ENCODE measurements at regions not wholly inside any gene's neighbourhood (a gene's known extent, or its start where the extent isn't known, plus 50 kb on each side); places are given as distances from the start of the nearest gene placed in this dataset.
"Not testable (repeated sequence)": the region's sequence is repeated elsewhere in the genome, so short reads cannot be mapped to it uniquely, and the experiment has no call there.

DNA sequence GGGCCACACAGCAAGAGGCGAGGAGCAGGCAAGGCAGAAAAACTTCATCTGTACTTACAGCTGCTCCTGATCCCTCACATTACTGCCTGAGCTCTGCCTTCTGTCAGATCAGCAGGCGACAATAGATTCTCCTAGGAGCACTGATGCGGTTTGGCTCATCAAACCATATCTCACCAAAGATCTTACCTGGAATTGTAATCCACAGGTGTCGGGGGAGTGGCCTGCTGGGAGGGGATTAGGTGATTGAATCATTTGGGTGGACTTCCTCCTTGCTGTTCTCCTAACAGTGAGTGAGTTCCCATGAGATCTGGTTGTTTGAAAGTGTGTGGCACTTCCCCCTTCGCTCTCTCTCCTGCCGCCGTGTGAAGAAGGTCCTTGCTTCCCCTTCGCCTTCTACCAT, 647.3 kb downstream of the SOCS6 start:
- DNase-seq = no peak

DNA sequence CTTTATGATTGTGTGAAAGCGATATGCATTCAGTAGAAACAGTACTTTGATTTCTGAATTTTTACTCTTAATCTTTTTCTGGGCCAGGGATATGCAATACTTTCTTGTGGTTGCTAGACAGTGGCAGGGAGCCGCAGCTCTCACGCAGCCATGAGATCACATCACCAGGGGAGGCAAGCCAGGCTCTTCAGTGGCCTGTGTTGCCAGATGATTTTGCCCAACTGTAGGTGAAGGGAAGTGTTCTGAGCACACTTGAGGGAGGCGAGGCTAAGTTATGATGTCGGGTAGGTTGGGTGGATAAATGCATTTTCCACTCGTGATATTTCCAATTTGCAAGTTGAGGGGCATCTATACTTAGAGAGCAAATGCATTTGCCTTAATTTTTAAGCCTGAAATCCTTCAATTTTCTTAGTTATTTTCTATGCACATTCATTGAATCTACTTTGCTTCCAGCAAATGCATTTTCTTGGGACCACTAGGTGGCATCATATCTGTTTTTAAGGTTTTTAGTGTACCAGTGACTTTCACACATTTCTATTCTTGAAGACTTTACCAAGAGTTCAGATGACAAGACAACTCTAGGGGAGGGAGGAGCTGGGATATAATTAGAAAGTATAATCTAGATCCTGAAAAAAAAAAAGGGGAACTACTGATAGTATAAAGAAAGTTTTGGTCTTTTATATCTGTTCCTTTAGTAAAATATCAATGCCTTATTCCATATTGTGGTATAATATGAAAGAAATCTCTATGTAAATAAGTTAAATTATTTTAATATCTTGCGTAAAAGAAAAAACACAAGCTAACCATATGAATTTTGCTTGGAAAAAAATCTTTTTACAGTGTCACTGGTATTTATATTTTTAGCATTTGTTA, 643.3 kb downstream of the SOCS6 start:
- no peak for DNase-seq

DNA sequence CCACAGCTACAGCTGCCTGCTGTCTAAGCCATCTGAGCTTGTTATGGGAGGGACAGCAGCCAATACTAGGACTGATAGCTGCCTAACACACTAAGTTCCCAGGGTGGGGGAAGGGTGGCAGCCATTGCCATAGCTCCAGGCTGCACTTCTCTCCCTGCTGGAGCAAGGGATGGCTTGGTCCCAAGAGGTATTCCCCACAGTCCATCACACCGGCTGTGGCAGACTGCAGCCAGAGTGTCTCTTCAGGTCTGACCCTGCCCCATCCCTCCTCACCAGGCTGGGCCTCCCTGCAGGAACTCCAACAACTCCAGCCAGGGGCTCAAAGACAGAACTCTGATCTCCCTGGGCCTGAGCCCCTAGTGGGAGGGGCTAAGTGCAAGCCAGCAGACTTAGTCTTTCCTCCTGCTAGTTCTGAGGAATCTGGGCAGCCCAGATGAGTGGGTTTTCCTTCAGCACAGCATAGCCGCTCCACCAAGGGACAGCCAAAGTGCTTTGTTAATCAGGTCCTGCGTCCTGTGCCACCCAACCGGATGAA, 632.1 kb downstream of the SOCS6 start:
- no peak for DNase-seq

DNA sequence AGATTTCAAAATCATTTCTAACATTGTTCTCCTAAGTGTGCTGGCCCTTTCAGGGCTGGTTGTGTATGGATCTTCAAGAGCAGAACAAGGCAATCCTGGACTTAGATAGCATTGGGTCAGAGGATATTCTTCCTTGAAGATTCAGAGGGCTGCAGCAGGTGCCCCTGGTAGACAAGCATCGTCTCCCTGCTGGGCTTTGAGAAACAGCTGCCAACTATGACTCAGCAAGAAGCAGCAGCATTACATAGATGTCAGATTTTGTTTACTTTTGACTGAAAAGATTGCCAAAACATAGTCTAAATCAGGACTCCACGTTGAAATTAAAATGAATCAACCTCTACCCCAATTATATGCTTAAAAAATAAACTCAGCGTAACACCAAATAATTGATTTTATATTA, 618.8 kb downstream of the SOCS6 start:
- DNase-seq = peak; percentile 43

DNA sequence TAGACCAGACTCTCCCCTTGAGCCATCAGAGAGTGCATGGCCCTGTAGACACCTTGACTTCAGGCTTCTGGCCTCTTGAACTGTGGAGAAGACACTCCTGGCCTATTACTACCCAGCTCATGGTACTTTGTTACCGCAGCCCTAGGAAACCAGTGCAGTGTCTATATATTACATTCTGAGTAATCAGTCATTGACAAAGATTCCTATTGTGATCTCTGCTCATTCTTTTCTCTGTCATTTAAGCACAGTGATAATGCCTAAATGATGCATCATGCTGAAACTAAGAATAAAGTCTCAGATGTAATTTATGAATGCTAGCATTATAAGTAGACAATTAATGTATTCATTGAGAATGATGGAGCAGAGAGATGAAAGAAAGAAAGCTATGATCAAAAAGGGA, 603.5 kb downstream of the SOCS6 start:
- no peak for DNase-seq

DNA sequence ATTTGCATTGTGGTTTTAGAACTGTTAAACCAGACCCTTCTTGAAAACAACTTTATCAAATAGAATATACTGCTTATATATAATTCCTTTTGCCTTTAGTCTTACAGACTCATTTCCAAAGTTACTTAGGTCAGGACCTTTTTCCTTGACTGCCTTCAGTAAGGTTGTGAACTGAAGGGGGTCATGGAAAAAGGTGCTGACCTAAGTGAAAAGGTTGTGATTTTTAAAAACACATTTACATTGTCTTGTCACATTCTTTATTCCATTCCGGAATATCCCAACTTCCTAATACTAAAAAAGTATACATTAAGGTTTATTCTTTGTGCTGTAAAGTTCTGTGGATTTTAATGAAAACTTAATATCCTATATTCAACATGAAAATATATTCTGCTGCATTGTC, 581.4 kb downstream of the SOCS6 start:
- DNase-seq = no peak

DNA sequence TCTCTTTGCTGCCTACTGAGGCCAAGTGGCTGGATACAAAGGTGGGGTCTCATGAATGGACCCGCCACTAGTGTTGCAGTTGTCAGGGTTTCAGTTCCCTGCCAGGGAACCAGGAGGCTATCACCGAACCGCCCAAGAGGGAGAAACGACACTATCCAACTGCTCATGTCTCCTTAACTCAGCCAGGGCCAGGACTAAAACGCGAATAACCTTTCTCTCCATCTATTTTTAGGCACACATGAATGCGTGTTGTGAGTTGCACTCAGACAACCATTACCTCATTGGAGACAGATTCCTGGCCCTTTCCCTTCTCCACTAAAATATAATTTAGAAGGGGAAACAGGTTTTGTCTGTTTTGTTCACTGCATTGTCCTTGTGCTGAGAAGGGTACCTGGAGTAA, 559.5 kb downstream of the SOCS6 start:
- no peak for DNase-seq

DNA sequence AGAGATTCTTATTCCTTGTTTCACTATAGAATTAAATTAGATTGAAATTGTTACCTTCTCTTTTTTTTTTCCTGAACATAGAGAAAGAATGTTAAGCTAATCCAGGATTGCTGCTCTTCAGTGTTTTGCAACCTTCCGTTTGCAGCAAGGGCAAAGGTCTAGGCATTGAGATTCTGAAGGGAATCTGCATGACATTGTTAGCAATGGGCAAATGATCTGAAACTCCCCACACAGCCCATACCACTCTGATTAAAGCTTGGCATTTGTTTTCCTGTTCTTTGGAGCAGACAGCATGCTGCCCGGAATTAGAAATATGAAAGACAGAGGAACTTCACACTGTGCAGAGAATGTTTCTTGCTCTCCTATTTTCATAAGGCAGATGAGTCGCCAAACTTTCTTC, 551.8 kb downstream of the SOCS6 start:
- DNase-seq = no peak

DNA sequence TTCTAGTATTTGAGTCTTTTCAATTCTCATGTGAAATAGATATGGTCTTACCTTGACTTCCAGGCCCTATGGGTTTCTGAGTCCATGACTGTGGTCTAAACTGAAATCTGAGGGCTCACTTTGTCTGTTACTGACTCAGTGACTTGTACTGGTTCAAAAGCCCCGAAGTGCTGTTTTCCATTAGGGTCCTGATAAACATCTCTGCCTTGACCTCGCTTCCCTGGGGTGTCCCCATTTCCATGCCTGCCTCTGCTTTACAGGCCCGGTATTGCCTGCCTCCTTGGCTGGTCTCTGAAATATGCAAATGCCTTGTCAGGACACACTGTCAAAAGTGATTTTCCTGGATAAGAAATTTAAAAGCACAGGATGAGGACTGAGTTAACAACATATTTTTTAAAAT, 538.8 kb downstream of the SOCS6 start:
- no peak for DNase-seq

DNA sequence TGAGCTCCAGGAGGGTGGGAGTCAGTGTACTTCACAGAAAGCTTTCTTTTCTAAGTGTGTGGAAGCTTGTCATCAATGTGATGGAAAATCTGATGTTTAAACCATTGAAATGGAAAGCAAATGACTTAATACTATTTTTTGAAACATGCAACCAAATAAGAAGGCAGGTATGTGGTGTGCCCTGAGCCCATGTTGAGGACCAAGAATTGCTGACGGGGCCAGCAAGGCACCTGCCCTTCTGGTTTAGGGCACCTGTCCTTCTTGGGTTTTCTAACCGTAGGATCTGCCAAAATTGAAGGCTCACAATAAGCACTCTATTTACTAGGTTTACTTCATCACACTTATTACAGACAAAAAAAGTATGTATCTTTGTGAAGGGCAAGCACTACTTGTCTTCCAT, 537.7 kb downstream of the SOCS6 start:
- DNase-seq = no peak

DNA sequence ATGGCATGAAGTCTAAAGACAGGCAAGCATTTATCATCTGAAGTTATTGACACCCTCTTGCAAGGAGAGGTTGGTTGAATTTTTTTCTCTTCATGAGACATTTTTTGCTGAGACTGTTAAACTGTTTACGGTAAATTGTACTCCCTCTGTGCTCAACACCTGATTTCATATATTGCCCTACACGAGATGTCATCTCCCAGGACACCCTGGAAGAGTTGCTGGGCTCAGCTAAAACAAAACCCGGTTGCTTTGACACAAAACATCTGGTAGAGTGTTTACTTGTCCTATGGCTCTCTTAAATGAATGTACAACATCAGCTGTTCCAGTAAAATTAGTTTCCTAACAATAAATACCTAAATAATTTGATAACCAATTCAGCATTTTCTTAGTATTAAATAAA, 533.8 kb downstream of the SOCS6 start:
- DNase-seq = no peak

DNA sequence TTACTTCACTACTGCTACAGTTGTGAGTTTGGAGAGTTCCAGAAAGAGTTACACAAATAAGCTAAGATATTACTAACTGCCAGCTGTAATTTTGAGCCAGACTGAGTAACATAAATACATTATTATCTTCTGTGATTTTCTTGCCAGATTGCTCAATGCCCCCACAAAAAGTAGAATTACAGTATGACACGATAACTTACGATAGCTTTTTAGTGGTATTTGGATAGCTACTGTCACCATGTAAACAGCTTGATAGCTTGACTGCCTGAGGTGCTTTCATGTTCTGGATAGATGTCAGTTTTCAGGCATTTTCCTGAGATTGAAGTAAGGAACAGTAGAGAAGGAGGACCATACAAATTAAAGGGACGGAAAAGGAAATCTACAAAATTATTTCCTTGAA, 533.3 kb downstream of the SOCS6 start:
- no peak for DNase-seq

DNA sequence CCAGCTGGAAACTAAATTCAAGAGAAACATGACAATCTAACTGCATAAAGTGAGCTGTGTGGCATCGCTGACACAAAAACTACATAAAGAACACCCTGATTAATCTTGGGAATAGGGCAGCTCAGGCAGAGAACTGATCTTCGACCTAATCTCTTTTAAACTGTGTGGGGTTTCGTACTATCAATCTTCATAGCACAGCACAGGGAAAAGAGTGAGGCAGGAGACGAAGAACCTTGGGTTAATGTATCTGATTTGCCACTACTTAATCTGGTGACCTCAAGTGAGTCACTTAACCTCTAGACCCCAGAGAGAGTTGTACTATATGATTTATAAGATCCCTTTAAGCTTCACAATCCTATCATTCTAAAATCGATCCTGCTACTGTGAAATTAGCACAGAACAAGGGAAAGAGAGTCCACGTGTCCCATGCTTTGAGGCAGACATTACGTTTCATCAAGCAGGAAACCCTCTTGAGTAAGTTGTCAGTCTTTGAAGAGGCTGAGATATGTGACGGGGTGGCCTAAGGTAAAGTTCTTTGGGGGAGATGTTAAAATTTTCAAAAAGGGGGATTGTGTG, 519.7 kb downstream of the SOCS6 start:
- no peak for DNase-seq

DNA sequence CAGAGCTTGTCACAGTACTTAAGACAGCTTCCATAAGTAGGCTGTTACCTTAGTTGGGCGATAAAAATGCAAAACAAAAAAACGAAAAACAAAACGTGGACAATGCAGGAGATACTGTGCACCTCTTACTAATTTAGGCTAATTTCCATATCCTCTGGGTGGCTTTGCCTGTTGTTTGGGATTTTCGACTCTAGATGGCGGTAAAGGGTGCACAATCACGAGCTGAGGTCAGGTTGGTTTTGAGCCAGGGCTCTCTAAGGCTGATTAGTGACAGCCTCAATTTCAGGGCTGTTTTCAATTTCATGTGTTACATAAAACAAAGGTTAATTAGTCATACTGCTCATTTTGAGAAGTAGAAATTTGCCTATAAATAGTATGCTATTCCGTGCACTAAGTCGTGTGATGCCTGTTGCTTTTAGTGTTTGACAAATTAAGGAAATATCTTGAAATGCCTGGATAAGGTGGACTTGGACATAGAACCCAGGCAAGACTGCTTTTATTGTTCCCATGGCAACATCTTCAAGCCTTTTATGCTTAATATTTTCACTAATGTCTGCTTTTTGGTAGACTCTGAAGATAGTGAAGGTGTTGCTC, 493.1 kb downstream of the SOCS6 start:
- DNase-seq = peak; percentile 10

DNA sequence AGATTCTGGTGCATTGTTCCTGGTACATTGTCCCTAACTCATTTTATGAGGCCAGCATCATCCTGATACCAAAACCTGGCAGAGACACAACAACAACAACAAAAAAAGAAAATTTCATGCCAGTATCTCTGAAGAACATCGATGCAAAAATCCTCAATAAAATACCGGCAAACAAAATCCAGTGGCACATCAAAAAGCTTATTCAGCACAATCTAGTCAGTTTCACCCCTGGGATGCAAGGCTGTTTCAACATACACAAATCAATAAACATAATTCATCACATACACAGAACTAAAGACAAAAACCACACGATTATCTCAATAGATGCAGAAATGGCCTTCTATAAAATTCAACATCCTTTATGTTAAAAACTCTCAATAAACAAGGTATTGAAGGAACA, 477.4 kb downstream of the SOCS6 start:
- DNase-seq = not testable (repeated sequence)

DNA sequence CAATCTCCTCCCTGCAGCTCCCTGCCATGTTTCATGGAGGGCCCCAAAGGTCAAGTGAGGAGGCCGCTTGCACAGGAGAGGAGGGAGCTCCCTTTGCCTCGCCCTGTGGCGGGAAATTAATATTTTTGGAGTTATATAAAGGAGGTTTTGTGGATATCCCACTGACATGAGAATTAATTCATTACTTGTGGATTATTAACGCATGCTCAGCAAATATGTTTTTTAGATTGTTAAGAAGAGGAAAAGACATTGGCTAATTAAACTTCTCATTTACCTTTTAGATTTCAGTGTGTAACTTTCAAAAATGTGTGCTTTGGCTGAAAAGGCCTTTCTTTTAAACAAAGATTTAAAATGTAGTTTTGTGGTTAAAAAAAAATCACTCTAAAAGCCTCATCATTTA, 474.0 kb downstream of the SOCS6 start:
- no peak for DNase-seq

DNA sequence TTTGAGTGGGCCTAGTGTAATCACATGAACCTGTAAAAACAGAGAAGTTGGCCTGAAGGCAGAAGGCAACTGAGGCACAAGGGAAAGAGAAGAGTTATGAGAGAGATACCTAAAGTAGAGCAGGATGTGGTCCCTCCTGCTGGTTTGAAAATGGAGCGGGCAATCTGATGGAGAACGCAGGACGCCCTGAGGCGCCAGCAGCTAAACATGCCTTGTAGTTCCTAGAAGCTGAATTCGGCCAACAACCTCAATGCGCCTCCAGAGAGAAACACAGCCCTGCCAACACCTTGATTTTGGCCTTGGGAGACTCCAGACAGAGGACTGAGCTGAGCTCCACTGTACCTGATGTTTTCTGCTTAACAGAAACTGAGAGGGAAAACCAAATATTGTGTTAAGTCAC, 469.9 kb downstream of the SOCS6 start:
- no peak for DNase-seq

DNA sequence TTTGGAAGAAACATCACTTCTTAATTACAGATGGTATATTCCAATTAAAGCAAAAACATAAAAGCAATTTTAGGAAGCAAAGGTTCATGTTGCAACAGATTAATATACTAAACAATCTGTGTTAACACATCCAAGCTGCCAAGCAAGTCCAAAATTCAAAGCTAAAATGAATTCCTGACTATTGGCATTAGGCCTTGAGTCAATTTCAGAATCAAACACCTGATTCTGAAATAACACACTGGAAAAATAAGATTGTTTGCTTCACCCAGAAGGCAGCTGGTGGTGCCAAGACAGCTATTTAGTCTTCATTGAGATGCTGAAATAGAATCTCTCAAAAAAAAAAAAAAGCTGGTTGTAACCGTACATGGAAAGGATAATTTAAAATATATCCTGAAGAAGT, 465.6 kb downstream of the SOCS6 start:
- DNase-seq = no peak

DNA sequence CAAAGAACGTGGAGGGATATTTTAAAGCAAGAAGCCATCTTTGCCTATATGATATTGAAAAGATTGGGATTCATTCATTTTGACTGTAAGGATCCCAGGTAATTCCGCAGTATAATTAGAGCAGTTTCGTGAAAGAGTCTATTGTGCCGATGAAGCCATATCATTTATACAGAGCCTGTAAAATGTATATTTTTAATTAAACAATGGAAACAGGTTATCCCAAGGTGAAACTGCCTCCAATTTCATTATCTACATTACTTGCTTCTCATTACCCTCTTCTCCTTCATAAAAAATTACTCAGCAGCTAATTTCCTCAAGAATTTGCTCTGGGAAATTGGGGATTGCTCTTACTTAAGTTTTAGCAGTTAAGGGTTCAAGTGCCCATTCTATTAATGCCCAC, 444.1 kb downstream of the SOCS6 start:
- no peak for DNase-seq

DNA sequence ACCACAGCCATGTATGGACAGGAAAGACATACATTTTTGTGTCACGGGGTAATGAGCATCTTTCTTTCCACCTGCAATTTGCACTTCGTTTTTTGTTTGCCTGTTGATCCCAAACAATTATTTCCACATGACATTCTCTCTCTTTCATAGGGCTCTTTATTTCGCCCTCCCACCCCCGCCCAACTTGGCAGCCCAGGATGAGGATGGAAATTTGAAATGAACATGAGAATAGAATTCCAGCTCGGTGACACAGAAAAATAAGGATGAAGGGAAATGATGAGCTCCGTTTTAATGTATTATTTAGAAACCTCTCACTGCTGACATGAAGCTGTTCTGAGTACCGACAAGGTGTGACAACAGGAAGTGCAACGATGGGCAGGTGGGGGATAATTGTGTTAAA, 443.3 kb downstream of the SOCS6 start:
- DNase-seq = no peak

DNA sequence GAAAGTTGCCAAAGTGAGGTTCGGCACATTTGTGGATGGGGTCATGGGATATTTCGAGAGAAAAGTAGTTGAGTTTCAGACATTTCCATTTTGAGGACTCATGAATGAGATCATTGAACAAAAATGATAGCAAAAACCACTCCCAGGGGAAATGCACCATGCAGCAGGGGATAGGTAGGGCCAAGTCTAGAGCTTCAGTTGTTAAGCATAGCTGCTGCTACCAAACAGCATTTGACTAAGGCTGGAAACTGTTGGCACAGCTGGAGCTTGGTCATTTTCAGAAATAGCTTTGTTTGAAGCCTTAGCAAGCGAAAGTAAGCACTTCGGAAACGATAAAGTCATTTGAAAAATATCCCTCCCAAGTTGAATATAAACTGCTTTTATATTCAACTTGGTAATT, 431.8 kb downstream of the SOCS6 start:
- no peak for DNase-seq

DNA sequence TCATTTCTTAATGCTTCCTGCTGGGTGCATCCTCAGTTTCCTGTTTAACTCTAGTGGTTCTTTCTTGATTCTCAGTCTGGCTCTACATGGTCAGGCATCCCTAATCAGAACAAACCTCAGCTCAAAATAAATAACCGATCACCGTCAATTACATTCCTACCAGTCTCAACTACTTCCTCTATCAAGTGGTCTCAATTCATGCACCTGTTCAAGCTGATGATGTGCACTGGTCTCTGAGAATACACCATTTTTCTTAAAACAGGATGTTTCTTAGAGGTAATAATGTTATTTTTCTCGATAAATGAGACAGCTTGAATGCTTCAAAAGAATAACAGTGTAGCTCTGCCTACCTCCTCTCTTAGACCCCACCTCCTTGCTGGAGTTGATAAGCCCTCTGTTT, 420.9 kb downstream of the SOCS6 start:
- no peak for DNase-seq

DNA sequence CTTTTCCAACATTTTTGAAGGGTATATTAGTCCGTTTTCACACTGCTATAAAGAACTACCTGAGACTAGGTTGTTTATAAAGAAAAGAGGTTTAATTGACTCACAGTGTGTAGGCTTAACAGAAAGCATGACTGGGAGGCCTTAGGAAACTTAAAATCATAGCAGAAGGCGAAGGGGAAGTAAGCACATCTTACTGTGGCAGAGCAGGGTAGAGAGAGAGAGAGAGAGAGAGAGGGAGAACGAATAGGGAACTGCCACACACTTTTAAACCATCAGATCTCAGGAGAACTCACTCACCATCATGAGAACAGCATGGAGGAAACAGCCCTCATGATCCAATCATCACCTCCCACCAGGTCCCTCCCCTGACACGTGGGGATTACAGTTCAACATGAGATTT, 420.3 kb downstream of the SOCS6 start:
- DNase-seq = no peak

DNA sequence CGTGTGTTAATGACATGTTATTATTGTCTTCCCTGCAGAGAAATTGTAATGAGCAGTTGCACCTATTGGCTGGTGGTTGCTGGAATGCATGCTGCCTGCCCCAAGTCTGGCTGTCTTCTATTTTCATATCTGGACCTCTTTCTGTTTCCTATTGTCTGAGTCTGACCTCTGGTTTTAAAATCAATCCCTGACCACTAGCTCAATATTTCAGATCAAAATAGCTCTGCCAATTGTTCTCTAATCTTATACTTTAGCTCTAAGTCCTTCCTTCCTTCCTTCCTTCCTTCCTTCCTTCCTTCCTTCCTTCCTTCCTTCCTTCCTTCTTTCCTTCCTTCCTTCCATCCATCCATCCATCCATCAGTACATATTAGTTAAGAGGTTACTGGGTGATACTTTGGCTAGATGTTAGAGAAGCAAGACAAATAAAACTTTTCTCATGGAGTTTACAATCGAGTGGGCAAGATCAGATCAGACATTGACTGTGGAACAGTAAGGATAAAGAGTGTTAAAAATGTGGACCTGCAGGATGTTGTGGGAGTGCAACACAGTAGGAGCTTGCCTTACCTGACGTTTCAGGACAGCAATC, 417.1 kb downstream of the SOCS6 start:
- no peak for DNase-seq

All from NCI-H2107 (cell line).